GM21717 (cell line): ENCODE measurements at regions not wholly inside any gene's neighbourhood (a gene's known extent, or its start where the extent isn't known, plus 50 kb on each side); places are given as distances from the start of the nearest gene placed in this dataset.

Experiments
- ATAC-seq: cut with Tn5 transposase; IDR thresholded peaks from one replicate; pipeline ENCODE4 v1.9.1; 2021; ENCODE audit warnings: mild to moderate bottlenecking, moderate library complexity; ENCODE audit not compliant: unreplicated experiment

DNA sequence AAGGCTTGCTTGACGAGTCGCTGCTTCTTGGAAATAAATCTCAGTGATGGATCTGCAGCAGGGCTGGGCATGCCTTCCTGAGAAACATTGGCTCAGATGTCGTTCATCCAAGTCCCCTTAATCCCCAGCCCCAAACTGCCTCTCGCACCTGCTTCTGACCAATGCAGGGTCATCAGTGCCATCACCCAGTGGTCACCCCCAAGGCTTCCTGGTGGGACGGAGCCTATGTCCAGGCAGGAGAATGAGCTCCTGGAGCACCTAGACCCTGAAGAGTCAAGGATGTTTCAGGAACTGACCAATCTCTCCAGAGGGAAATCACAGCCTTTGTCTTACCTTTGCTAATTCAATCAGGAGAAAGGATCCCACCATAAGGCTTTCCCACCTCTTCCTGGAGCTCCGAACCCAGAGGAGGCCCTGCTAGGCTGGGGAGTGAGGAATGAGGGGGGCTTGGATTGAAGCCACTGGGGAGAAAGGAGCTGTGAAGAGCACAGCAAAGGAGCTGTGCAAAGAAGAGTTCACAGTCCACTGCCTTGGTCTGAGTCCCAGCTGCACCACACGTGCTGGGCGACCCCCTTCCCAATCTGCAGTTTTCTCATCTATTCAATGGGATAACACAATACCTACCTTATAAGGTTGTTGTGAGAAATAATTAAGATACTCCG, 416.1 kb downstream of the NPHP4 start:
- ATAC-seq = no peak

DNA sequence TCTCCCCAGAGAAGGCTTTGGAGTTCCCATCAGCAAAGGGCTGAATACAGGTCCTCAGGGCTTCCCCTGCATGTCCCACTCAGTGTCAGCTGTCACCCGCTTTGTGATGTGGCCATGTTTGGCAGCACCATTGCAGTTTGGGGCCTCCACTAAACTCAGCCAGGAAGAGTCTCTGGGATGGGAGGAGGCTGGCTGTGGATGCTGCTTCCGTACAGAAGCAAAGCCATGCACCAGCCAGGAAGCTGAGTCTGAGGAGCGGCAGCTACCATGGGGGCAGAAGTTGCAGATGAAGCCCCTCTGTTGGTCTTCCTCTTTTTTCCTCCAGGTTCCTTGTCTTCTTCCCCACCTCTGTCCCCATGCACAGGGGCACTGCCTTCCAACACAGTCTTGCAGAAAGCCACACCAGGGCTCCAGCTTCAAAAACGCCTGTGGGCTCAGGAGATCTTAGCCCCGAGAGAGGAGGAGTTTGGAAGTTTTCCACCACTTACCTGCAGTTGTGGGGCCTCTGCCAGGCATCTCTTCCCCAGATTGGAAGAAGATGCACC, 416.8 kb downstream of the NPHP4 start:
- ATAC-seq = no peak

GRCh38 chr1:5574641-5575040, 417.6 kb downstream of the NPHP4 start:
- no peak for ATAC-seq

DNA sequence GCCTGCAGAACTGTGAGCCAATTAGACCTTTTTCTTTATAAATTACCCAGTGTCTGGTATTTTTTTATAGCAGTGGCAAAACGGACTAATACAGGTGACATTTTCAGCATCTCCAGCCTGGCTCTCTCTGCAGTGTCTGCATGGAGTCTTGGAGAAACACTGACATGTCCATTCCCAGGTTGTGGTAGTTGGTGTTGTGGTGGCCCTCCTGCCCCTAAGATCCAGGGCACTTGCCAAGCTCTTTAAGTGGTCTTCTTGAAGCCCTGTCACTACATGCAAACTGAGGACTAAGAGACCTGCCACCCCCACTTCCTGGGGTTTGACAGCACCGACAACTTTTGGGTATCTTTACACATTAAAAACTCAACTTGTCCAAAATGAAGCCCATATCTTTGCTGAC, 419.4 kb downstream of the NPHP4 start:
- no peak for ATAC-seq

DNA sequence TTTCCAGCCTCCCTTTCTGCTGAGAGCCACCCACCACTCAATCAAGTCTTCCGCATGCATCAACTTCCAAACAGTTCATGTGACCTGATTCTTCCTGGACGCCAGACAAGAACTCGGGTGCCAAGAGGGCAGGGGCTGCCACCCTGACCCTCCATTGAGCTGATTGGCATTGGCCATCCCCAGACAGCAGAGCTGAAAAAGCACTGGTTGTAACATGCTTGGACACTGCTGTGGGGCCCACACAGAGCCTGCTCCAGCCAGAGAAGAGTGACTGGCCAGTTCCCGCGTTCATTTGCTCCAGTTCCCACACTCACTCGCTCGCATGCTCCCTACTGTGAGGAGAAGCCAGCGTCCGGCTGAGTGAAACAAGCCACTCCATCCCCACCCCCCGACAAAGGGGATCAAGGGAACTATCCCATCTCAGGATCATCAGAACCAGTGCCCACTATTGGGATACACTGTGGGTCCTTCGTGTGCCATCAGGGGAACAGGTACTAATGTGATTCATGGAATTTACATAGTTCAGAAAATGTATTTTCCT, 420.3 kb downstream of the NPHP4 start:
- no peak for ATAC-seq

- ATAC-seq = no peak
Measured at GRCh38 chr1:5571438-5571837, 420.8 kb downstream of the NPHP4 start.

- no peak for ATAC-seq
Measured at GRCh38 chr1:5570931-5571330, 421.3 kb downstream of the NPHP4 start.

DNA sequence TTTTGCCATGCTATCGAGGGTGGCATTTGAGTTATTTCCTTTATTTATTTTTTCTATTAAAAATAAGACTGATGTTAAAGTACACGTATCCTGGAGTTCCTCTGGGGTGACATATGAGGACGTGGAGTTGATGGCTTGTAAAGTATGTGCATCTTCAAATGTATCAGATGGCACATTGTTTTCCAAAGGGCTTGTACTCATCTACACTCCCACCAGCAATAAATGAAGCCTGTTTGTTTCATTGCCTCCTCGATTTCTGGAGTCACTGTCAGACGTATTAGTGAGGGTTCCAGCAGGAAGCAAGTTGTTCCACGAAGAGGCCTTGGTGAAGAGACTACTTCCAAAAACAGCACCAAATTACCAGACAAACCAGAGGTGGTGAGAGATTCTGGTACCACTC, 423.9 kb downstream of the NPHP4 start:
- no peak for ATAC-seq

- no peak for ATAC-seq
Measured at GRCh38 chr1:5567839-5568238, 424.4 kb downstream of the NPHP4 start.

- no peak for ATAC-seq
Measured at GRCh38 chr1:5566924-5567323, 425.3 kb downstream of the NPHP4 start.

GRCh38 chr1:5565281-5566125, 426.7 kb downstream of the NPHP4 start:
- no peak for ATAC-seq

DNA sequence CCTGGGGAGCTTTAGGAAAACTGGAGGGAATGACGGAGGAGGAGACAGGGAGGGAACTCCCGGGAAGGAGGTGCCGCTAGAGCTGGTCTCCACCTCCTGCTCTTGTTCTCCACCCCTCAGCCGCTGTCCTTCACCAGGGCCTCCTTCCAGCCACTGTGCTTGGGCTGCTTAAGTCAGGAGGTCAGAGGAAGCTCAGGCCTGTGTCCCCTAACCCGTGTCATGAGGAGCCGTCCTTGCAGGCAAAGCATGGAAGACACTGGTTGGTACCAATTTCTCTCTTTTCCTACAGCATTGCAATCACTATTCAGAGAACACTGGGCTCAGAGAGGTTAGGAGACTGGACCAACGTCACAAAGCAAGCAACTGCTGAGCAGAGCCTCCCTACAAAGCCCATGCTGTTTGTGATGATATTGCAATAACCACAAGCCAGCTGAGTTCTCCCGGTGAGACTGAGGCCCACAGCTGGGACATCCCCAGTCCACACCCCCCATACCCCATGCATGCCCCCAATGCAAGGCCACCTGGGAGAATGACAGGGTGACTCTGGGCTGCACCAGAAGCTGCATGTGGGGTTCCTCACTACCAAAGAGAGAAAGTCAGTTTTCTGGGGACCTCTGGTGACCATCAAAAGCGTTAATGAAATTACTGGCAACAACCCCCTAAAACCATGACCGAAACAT, 427.5 kb downstream of the NPHP4 start:
- ATAC-seq = no peak

GRCh38 chr1:5563861-5564577, 428.2 kb downstream of the NPHP4 start:
- no peak for ATAC-seq

- no peak for ATAC-seq
Measured at GRCh38 chr1:5562769-5563168, 429.5 kb downstream of the NPHP4 start.

DNA sequence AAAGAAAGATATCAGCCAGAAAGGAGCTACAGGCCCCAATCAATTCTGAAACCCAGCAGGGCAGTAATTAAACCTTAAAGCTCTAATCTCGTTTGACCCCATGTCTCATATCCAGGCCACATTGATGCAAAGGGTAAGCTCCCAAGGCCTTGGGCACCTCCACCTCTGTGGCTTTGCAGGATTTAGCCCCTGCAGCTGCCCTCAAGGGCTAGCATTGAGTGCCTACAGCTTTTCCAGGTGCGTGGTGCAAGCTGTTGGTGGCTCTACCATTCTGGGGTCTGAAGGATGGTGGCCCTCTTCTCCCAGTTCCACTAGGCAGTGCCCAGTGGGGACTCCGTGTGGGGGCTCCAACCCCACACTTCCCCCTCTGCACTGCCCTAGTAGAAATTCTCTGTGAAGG, 429.9 kb downstream of the NPHP4 start:
- no peak for ATAC-seq

GRCh38 chr1:5559078-5559477, 433.1 kb downstream of the NPHP4 start:
- ATAC-seq = no peak

DNA sequence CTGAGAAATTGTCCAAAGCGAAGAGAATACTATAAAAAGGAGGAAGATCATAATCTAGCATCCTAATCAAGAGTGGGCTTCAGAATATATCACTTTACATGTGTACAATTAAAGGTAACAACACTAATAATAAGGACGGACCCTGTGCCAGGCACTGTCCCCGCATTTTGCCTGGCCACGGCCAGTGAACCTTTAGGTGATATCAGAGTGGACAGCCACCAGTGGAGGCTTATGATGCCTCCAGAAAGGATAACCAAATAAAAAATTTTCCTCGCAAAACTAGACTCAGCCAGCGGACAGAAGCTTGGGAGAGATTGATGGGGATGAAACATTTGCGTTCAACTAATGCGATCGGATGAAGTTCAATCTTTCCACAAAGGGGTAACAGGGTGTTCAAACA, 436.4 kb downstream of the NPHP4 start:
- no peak for ATAC-seq

GRCh38 chr1:5554784-5555183, 437.4 kb downstream of the NPHP4 start:
- no peak for ATAC-seq

GRCh38 chr1:5554111-5554510, 438.1 kb downstream of the NPHP4 start:
- no peak for ATAC-seq

DNA sequence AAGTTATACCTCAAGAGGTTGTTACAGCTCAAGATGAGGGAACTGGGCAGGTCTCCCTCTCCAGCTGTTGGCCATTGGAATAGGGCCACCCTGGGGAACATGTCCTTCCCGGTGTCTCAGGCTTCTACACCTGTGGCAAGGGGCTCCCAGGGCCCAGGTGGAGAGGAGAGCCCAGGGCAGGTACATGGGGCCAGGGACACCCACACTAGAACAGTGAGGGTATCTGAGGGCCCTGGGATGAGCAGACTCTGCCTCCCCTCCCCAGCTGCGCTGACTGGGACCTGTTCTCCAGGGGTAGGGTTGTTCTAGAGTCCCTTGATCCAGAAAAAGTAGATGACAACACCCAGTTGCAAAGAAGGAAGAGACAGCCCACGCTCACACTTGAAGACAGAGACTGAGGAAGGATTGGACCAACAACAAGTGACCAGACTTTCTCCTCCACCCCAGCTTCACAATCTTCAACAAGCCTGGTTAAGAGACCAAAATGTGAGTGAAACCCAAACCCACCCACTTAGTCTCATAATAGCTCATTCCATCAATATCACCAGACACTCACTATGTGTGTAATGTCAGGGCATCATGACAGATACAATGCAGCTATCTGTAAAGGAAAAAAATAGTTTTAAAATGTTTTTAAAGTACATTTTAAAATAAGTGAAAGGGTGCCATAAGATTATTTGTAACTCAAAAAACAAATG, 439.3 kb downstream of the NPHP4 start:
- ATAC-seq = no peak
